Sigmoid colon (tissue), 6 donors: ENCODE measurements at regions not wholly inside any gene's neighbourhood (a gene's known extent, or its start where the extent isn't known, plus 50 kb on each side); places are given as distances from the start of the nearest gene placed in this dataset.

Experiments used
- DNase-seq: peaks from one replicate; pipeline ENCODE4 v3.0.0-alpha.2; 2019
- H3K27ac ChIP-seq, 4 donors: fragments of 200-600 bp; sonication (generic); one replicate each; pipeline ENCODE4 v1.5.1; 2016 to 2019; ENCODE audit warnings: mild to moderate bottlenecking in 1 of 4
- H3K27me3 ChIP-seq, 3 donors: fragments of 200-600 bp; sonication (generic); one replicate each; pipeline ENCODE4 v1.5.1; 2019; ENCODE audit warnings: mild to moderate bottlenecking in 1 of 3
- H3K36me3 ChIP-seq, 4 donors: fragments of 200-600 bp; sonication (generic); one replicate each; pipeline ENCODE4 v1.5.1; 2016 to 2019
- H3K4me1 ChIP-seq, 4 donors: fragments of 200-600 bp; sonication (generic); one replicate each; pipeline ENCODE4 v1.5.1; 2017 to 2019
- H3K4me3 ChIP-seq, 4 donors: fragments of 200-600 bp; sonication (generic); one replicate each; pipeline ENCODE4 v1.5.1; 2017 to 2019; ENCODE audit warnings: mild to moderate bottlenecking in 2 of 4, moderate library complexity in 1 of 4
- H3K9me3 ChIP-seq, 4 donors: fragments of 200-600 bp in 3 of 4; sonication (generic) in 3 of 4; one replicate each; pipeline versions ENCODE4 v1.5.1 to v1.6.1; 2013 to 2019
- EP300 ChIP-seq, 4 donors: sonication (generic); formaldehyde crosslinking; IDR thresholded peaks; one replicate each; pipeline ENCODE4 v1.6.1; 2017; ENCODE audit warnings: antibody characterized with exemption in 4 of 4
- POLR2A ChIP-seq, 2 donors: fragments of 450-650 bp; IDR thresholded peaks; one replicate each; pipeline ENCODE4 v1.6.1; 2016; ENCODE audit warnings: antibody characterized with exemption in 2 of 2, mild to moderate bottlenecking in 2 of 2, moderate library complexity in 2 of 2
- POLR2AphosphoS5 ChIP-seq, 4 donors: sonication (generic); formaldehyde crosslinking; IDR thresholded peaks; one replicate each; pipeline ENCODE4 v1.6.1; 2017; ENCODE audit warnings: antibody characterized with exemption in 4 of 4
- WGBS, 2 donors: extraction: QIAGEN DNeasy Blood & Tissue Kit; methylation state at CpG; one replicate each; pipeline ENCODE4 v1.1.7; 2013; 5-methylcytosine and 5-hydroxymethylcytosine counted together
- intact Hi-C: fragments of 100-400 bp; cut with DNase I; formaldehyde crosslinking; loops from one replicate; pipeline ENCODE4 v1.15.1; 2023
- TF ChIP-seq, protein P1 (sequence below), 4 experiments: fragments of 450-650 bp in 3 of 4; fragments of 200-600 bp in 1 of 4; IDR thresholded peaks; one replicate each; pipeline ENCODE4 v1.5.1; 2016 to 2019; ENCODE audit warnings: antibody characterized with exemption in 4 of 4, mild to moderate bottlenecking in 3 of 4, moderate library complexity in 2 of 4
- donor health status: healthy with polysubstance abuse.
- donor health status: healthy.

GRCh38 chr6:137307163-137307854 lies 88.1 kb upstream of the IFNGR1 start:
- Histone ChIP-seq H3K27ac (no peak overlapping the region), H3K4me1 (no peaks in the 10 kb centered on the region), H3K4me3 (no peak overlapping the region), H3K9me3 (no peaks in the 10 kb centered on the region), H3K36me3 (no peaks in the 10 kb centered on the region), H3K27me3 (no peaks in the 10 kb centered on the region)
- intact Hi-C loops, result no loop called here
- WGBS, 2 donors, result 69 to 72% methylated on average over 8 of the region's 8 CpGs
- no peak for TF ChIP-seq POLR2A (IDR thresholded peaks at IDR 0.05)
- DNase-seq, result no peak

- no peaks in the 10 kb centered on the region for H3K4me1 ChIP-seq
- no peaks in the 10 kb centered on the region for H3K36me3 ChIP-seq
- H3K4me3 ChIP-seq, result no peak overlapping the region
- H3K27me3 ChIP-seq, result no peaks in the 10 kb centered on the region
- intact Hi-C loops, result no loop called here
- H3K9me3 ChIP-seq, result no peaks in the 10 kb centered on the region
- no peak for DNase-seq
- 90 to 92% methylated on average over 2 of the region's 2 CpGs for WGBS, 2 donors
- H3K27ac ChIP-seq, result no peak overlapping the region
- TF ChIP-seq, protein P1, sequence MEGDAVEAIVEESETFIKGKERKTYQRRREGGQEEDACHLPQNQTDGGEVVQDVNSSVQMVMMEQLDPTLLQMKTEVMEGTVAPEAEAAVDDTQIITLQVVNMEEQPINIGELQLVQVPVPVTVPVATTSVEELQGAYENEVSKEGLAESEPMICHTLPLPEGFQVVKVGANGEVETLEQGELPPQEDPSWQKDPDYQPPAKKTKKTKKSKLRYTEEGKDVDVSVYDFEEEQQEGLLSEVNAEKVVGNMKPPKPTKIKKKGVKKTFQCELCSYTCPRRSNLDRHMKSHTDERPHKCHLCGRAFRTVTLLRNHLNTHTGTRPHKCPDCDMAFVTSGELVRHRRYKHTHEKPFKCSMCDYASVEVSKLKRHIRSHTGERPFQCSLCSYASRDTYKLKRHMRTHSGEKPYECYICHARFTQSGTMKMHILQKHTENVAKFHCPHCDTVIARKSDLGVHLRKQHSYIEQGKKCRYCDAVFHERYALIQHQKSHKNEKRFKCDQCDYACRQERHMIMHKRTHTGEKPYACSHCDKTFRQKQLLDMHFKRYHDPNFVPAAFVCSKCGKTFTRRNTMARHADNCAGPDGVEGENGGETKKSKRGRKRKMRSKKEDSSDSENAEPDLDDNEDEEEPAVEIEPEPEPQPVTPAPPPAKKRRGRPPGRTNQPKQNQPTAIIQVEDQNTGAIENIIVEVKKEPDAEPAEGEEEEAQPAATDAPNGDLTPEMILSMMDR (IDR thresholded peaks at IDR 0.05), result no peak
- TF ChIP-seq POLR2AphosphoS5 (IDR thresholded peaks at IDR 0.05) (no peak), POLR2A (IDR thresholded peaks at IDR 0.05) (no peak), EP300 (IDR thresholded peaks at IDR 0.05) (no peak)
These were observed 86.5 kb upstream of the IFNGR1 start for GRCh38 chr6:137305691-137306090.

GRCh38 chr6:137304020-137304780 lies 85.0 kb upstream of the IFNGR1 start:
- intact Hi-C loops, result no loop called here
- no peaks in the 10 kb centered on the region for H3K27me3 ChIP-seq
- no peak overlapping the region for H3K27ac ChIP-seq
- H3K4me3 ChIP-seq, result no peak overlapping the region
- TF ChIP-seq EP300 (IDR thresholded peaks at IDR 0.05) (no peak), POLR2A (IDR thresholded peaks at IDR 0.05) (no peak), POLR2AphosphoS5 (IDR thresholded peaks at IDR 0.05) (no peak)
- TF ChIP-seq, protein P1 (IDR thresholded peaks at IDR 0.05), result no peak
- H3K9me3 ChIP-seq, result no peaks in the 10 kb centered on the region
- DNase-seq, result no peak
- no peaks in the 10 kb centered on the region for H3K36me3 ChIP-seq
- no peaks in the 10 kb centered on the region for H3K4me1 ChIP-seq
- WGBS, 2 donors, result 75 to 82% methylated on average over 4 of the region's 4 CpGs

DNA sequence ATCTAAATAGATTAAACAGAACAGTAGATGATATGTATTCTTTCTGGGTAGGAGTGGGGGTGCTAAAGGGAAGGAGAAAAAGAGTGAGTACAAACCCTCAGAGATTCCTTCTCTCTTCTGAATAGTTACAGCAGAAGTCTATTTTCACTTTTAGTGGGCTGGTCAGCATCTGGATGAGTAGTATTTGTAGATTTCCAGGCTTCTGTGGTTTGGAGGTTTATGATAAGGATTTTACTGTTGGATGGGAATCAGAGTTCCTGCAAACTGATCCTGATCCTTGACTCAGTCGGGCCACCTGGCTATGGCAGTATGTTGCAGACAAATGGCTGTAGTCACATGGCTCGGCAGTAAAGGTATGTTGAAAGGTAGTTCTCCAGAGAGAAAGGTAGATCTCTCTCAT lies 84.3 kb upstream of the IFNGR1 start:
- DNase-seq, result no peak
- 82 to 89% methylated on average over 2 of the region's 2 CpGs for WGBS, 2 donors
- TF ChIP-seq POLR2A (IDR thresholded peaks at IDR 0.05) (no peak), POLR2AphosphoS5 (IDR thresholded peaks at IDR 0.05) (no peak), EP300 (IDR thresholded peaks at IDR 0.05) (no peak)
- TF ChIP-seq, protein P1 (IDR thresholded peaks at IDR 0.05), result no peak
- H3K36me3 ChIP-seq, result no peaks in the 10 kb centered on the region
- H3K9me3 ChIP-seq, result no peaks in the 10 kb centered on the region
- no peaks in the 10 kb centered on the region for H3K27me3 ChIP-seq
- intact Hi-C loops, result no loop called here
- H3K27ac ChIP-seq, result no peak overlapping the region
- H3K4me3 ChIP-seq, result no peak overlapping the region
- no peaks in the 10 kb centered on the region for H3K4me1 ChIP-seq

GRCh38 chr6:137299681-137300080 lies 80.5 kb upstream of the IFNGR1 start:
- no peak for DNase-seq

More at GRCh38 chr6:137299681-137300080, 80.5 kb upstream of the IFNGR1 start:
- intact Hi-C loops, result no loop called here
- 81% methylated on average over 3 of the region's 3 CpGs for WGBS, 2 donors
- H3K27me3 ChIP-seq, result no peaks in the 10 kb centered on the region
- no peaks in the 10 kb centered on the region for H3K9me3 ChIP-seq
- no peak for TF ChIP-seq POLR2AphosphoS5 (IDR thresholded peaks at IDR 0.05)
- no peak for TF ChIP-seq EP300 (IDR thresholded peaks at IDR 0.05)
- no peak for TF ChIP-seq POLR2A (IDR thresholded peaks at IDR 0.05)
- TF ChIP-seq, protein P1 (IDR thresholded peaks at IDR 0.05), result no peak
- H3K4me3 ChIP-seq, result no peak overlapping the region
- no peak overlapping the region for H3K27ac ChIP-seq
- H3K4me1 ChIP-seq, result no peaks in the 10 kb centered on the region
- H3K36me3 ChIP-seq, result no peaks in the 10 kb centered on the region
